GM19035 (cell line): ENCODE measurements at regions not wholly inside any gene's neighbourhood (a gene's known extent, or its start where the extent isn't known, plus 50 kb on each side); places are given as distances from the start of the nearest gene placed in this dataset.
"Not testable (repeated sequence)": the region's sequence is repeated elsewhere in the genome, so short reads cannot be mapped to it uniquely, and the experiment has no call there.

ENCODE experiments used
- ATAC-seq: cut with Tn5 transposase; IDR thresholded peaks from one replicate; pipeline ENCODE4 v1.9.1; 2021; ENCODE audit not compliant: unreplicated experiment

DNA sequence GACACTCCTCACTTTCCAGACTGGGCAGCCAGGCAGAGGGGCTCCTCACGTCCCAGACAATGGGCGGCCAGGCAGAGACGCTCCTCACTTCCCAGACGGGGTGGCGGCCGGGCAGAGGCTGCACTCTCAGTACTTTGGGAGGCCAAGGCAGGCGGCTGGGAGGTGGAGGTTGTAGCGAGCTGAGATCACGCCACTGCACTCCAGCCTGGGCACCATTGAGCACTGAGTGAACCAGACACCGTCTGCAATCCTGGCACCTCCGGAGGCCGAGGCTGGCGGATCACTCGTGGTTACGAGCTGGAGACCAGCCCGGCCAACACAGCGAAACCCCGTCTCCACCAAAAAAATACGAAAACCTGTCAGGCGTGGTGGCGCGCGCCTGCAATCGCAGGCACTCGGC, 134.1 kb upstream of the BOD1L1 start:
- ATAC-seq, result not testable (repeated sequence)

DNA sequence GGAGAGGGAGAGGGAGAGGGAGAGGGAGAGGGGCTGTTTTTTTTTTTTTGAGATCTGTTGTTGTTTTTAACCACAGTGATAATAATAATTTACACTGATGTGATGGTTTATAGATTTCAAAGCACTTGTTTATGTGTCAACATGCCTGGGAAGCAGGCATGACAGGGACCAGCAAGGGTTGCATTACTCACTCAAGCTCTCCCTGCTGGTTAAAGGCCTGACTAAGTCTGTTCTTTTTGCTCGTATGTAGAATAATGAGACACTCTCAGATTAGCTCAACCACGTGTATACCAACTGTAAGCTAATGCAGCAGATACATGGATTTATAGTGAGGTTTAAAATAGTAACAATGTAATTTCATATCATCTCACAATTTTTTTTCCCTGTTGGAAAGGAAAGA, 134.6 kb upstream of the BOD1L1 start:
- ATAC-seq, result no peak

DNA sequence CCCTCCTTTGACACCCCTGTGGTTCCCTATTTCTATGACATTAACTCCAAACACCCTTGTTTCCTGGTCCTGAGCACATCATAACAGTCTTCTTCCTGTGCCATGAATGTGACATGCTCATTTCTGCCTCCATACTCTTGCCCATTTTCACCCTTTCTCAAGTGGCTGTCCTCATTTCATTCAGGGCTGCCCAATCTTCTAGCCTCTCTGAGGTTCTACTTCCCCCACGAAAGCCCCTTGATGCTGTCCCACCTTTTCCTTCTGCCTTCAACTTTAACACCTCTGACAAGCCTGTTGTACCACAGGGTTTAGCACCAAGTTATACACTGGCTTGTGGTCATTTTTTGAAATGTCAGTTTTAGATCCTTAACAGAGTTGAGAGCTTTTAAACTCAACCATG, 136.2 kb upstream of the BOD1L1 start:
- ATAC-seq, result no peak

DNA sequence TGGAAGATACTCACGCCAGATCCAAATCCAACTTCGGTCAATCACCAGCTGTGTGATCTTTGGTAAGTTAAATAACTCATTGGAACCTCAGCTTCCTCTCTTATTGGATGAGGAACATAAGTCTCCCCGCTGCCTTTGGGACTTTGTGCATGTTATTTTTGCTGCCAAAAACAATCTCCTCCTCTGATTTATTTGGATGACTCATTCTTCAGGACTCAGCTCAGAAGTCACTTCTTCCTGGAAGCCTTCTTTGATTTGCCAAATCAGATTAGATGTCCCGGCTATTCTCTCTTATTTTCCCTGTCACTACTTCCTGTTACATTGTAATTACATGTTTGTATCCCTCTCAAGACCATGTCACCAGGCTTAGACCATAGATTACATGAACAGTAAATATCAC, 138.0 kb upstream of the BOD1L1 start:
- ATAC-seq, result no peak

DNA sequence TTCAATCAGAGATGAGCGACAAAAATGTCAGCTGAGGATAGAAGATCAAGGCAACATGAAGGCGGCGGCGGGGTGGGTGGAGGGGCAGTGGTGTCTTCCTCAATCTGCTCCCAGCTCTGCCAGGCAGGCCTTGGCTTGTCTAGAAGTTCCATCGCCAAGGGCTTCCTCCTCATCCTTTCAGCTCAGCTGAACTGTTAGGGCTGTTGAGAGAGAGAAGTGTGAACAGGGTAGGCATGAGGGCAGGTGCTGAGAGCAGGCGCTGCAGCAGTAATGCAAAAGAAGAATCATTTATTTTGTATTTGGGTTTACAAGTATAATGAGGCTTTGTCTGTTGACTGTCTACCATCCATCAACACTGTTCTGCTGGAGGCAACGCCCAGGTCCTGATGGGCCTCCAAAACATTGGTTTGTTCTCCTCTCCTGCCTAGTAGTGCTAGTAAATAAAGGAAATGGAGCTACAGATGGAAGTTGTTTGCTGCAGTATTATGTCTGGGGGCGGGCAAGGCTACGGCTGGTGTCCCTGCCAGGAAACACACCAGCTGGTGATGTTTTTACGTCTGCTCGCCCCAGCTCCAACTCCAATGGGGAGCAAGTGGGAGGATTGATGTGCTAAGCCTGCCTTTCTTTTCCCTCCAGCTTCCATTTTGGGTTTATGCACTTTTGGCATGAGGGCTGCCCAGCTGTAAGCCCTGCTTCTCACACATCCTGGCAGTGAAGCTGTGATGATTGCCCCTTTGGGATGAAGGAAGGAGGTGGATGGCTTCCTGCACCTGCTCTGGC, 139.4 kb upstream of the BOD1L1 start:
- ATAC-seq, result no peak

DNA sequence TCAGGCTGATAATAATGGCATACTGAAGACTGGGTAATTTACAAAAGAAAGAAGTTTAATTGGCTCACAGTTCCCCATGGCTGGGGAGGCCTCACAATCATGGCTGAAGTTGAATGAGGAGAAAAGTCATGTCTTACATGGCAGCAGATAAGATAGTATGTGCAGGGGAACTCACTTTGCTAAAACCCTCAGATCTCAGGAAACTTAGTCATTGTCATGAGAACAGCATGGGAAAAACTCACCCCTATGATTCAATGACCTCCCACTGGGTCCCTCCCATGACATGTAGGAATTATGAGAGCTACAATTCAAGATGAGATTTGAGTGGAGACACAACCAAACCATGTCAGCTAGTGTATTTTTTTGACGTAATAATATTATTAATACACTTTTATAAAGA, 149.8 kb upstream of the BOD1L1 start:
- ATAC-seq, result no peak

DNA sequence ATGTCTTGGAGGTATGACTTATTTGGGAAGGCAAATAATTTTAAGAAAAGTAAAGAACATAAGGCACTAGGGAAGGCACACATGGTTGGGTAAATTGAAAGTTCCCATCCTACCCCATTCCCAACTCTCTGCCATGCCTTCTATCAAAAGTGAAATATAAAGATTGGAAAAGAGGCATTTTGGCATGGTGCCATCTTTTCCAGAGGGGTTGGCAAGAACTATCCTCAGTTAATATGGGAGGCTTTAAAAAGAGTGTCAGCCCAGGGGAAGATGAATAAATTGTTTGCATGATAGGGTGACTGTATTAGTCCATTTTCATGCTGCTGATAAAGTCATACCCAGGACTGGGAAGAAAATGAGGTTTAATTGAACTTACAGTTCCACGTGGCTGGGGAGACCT, 150.8 kb upstream of the BOD1L1 start:
- no peak for ATAC-seq

DNA sequence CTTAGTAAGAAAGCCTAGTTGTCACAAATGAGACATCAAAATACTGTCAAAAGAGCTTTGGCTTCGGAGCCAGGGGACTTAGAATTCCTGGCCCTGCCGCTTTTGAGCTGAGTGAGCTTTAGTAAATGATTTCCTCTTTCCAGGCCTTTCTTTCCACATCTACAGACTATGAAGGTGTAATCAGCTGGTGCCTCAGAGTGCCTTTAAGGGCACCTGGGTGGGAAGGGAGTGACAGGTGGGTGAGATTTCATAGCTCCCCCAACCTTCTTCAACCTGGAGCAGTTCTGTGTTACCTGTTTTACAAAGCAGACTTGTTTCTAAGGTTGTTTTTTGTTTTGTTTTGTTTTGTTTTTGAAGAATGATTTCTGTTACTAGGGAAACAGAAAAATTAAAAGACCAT, 154.7 kb upstream of the BOD1L1 start:
- ATAC-seq, result no peak

DNA sequence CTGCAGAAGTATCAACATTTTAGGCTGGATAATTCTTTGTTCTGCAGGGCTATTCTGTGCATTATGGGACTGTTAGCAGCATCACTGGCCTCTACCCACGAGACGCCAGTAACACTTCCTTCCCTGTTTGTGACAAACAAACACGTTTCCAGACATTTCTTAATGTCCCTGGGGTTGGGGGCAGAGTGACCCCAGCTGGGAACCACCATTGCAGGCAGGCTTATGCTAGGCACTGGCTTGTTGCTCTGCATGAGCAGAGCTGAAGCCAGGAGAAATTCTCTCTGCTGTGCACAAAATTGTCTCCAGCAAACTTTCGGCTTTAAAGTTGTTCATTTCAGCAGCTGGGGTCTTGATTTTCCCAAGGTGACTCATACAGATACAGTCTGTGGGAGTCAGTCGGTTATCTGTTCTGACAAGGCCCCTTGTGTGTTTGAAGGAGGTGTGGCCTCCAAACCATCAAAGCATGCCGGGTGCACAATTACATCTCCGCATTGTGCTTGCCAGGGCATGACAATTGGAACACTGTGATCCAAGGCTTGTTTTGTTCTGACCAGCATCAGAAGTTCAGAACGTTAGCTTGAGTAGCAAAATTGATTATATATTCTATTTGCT, 156.4 kb upstream of the BOD1L1 start:
- peak; percentile 74 for ATAC-seq

DNA sequence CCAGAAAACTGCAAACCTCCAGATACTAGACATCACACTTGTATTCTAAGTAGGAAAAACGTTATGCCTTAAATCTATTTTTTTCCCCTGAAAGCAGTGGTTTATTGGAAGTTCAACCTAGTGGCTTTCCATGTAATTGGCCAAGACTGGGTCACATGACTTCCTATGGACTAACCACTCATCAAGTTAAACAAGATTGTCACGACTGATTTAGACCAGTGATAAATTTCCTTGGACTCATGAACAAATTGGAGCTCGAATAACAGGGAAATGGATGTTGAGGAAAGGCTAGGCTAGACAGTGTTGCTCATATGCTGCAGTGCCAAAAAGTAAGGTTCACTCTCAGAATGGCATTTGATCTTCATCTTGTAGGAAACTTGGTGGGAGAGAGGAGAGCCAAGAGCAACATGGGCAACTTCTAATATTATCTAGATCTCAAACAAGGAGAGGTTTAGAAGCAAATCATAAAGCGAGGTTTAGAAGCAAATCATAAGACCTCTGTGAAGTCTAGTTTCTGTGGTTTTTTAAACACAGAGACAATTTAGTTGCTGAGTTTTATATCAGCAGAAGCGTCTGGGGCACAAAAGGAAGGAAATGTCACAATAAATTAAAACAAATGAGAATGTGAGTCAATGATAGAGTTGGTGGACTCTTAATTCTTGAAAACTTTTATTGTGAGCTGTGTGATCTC, 165.6 kb upstream of the BOD1L1 start:
- no peak for ATAC-seq

DNA sequence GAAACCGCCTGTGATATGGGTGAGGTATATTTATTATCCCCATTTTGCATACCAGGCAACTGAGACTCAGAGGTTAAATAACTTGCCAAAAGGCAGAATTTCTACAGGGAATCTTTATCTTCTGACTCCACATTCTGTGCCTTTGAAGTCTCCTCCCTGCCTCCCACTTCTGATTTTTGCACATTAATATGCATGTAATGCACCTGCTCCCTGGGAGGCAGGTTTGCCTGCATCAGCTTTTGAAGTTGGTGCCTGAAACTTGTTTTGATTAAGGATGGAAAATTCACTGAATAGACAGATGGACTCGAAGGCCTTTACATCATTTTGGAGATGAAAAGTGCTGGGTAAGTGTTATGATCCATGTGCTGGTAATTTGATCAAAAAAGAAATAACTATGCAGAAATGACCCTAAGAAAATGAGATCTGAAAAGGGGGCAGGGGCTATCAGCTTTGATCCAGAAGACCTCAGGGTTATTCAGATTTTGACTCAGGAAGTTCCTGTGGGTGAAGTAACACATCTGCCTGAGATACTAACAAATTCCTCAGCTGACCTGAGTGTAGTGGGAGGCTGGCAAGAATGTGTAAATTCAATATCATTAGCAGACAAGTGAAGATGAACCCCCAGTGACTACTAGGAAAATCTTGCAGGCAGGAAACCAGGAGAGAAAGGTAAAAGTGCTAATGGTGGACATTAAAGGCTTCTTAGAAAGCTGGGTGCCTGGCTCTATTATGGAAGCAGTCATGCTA, 167.5 kb upstream of the BOD1L1 start:
- ATAC-seq, result no peak

GRCh38 chr4:13797061-13797460, 169.5 kb upstream of the BOD1L1 start:
- ATAC-seq, result no peak

- ATAC-seq, result no peak
Measured at GRCh38 chr4:13815231-13815630, 187.7 kb upstream of the BOD1L1 start.

GRCh38 chr4:13816472-13816871, 188.9 kb upstream of the BOD1L1 start:
- ATAC-seq, result no peak

DNA sequence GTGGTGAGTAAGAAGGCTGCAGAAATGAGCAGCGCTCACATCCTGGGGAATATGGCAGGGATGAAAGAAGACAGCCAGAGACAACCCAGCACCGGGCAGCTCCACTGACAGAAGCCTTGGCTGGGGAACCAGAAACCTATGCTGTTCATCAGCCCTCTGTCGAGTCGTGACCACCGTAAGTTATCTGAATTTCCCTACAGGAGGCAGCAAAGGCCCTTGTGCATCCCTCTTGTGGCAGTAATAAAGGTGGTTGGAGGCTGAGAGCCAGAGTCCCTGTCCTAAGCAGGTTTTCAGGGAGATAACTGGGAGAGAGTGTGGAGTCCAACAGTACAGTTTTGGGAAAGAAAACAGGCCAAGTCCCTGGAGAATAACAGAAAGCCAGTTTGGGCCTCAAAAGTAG, 194.0 kb upstream of the BOD1L1 start:
- ATAC-seq, result no peak

- not testable (repeated sequence) for ATAC-seq
Measured at GRCh38 chr4:13825822-13826221, 198.3 kb upstream of the BOD1L1 start.

- no peak for ATAC-seq
Measured at GRCh38 chr4:13829457-13829856, 201.9 kb upstream of the BOD1L1 start.

DNA sequence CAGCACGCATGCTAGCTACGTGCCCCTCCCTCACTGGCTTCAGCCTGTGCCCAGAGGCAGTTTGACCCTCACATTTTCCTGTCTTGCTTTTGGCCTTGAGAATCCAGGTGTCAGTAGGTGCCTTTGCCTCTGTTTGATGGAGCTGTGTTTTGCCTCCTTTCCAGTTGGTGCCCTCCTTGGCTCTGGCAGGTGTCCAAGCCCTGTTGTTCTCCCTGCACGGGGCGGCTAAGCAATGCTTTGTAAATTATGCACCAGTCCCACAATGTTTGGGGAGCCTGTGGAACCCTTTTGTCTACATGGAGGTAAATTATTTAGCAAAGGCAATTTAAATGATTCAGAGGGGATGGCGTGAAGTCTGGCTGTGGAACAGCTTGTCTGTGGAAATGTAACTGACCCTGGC, 202.9 kb upstream of the BOD1L1 start:
- ATAC-seq, result no peak

- no peak for ATAC-seq
Measured at GRCh38 chr4:13833171-13833804, 205.8 kb upstream of the BOD1L1 start.

GRCh38 chr4:13836946-13837912, 209.7 kb upstream of the BOD1L1 start:
- no peak for ATAC-seq
